ENCODE measurements at regions not wholly inside any gene's neighbourhood (a gene's known extent, or its start where the extent isn't known, plus 50 kb on each side); places are given as distances from the start of the nearest gene placed in this dataset.

GRCh38 chr3:144569651-144570050 is 598.0 kb downstream of the DIPK2A start:
- H3K36me3 ChIP-seq (ENCODE audit: insufficient read depth, low read length, poor library complexity, severe bottlenecking) = no peaks in the 10 kb centered on the region
- H3K4me1 ChIP-seq (ENCODE audit: insufficient read depth, low read length, poor library complexity, severe bottlenecking) = no peaks in the 10 kb centered on the region
- no peak for TF ChIP-seq EZH2 (IDR thresholded peaks at IDR 0.05; ENCODE audit: borderline replicate concordance, low read depth, low read length, poor library complexity, severe bottlenecking)
- no peak for TF ChIP-seq CTCF (conservative IDR thresholded peaks at IDR 0.05; ENCODE audit: low read depth, low read length)
- POLR2A ChIA-PET (ENCODE audit: low non-redundant PET) = no interaction called here
- CTCF ChIA-PET = no interaction called here
- no peak for DNase-seq (ENCODE audit: low spot score)
- H3K27ac ChIP-seq (ENCODE audit: low read depth, low read length, poor library complexity, severe bottlenecking) = no peak overlapping the region
- no peaks in the 10 kb centered on the region for H3K9me3 ChIP-seq (ENCODE audit: low read depth, low read length, poor library complexity, severe bottlenecking)
- intact Hi-C loops (cut with micrococcal nuclease; ENCODE audit: unreplicated experiment) = no loop called here
- BruUV-seq (replicated peaks) = no TSS peak
- no peaks in the 10 kb centered on the region for H3K27me3 ChIP-seq (replicated peaks; ENCODE audit: insufficient read depth, low read depth, low read length, poor library complexity)
- no peak overlapping the region for H3K4me3 ChIP-seq (ENCODE audit: low read depth, low read length, poor library complexity, severe bottlenecking)

- no peak overlapping the region for H3K27ac ChIP-seq (ENCODE audit: low read depth, low read length, poor library complexity, severe bottlenecking)
- intact Hi-C loops (cut with micrococcal nuclease; ENCODE audit: unreplicated experiment) = no loop called here
- no peak for TF ChIP-seq CTCF (conservative IDR thresholded peaks at IDR 0.05; ENCODE audit: low read depth, low read length)
- TF ChIP-seq EZH2 (IDR thresholded peaks at IDR 0.05; ENCODE audit: borderline replicate concordance, low read depth, low read length, poor library complexity, severe bottlenecking) = no peak
- no peaks in the 10 kb centered on the region for H3K36me3 ChIP-seq (ENCODE audit: insufficient read depth, low read length, poor library complexity, severe bottlenecking)
- ChIA-PET POLR2A (ENCODE audit: low non-redundant PET) (no interaction called here), CTCF (no interaction called here)
- H3K4me3 ChIP-seq (ENCODE audit: low read depth, low read length, poor library complexity, severe bottlenecking) = no peak overlapping the region
- DNase-seq (ENCODE audit: low spot score) = no peak
- BruUV-seq (replicated peaks) = no TSS peak
- no peaks in the 10 kb centered on the region for H3K4me1 ChIP-seq (ENCODE audit: insufficient read depth, low read length, poor library complexity, severe bottlenecking)
- no peaks in the 10 kb centered on the region for H3K9me3 ChIP-seq (ENCODE audit: low read depth, low read length, poor library complexity, severe bottlenecking)
- no peaks in the 10 kb centered on the region for H3K27me3 ChIP-seq (replicated peaks; ENCODE audit: insufficient read depth, low read depth, low read length, poor library complexity)
Observed at GRCh38 chr3:144583871-144584270, 612.2 kb downstream of the DIPK2A start.

GRCh38 chr3:144585408-144585807 is 613.8 kb downstream of the DIPK2A start:
- ChIA-PET CTCF (no interaction called here), POLR2A (ENCODE audit: low non-redundant PET) (no interaction called here)
- no TSS peak for BruUV-seq (replicated peaks)
- DNase-seq (ENCODE audit: low spot score) = peak; percentile 30
- Histone ChIP-seq H3K4me3 (ENCODE audit: low read depth, low read length, poor library complexity, severe bottlenecking) (no peak overlapping the region), H3K4me1 (ENCODE audit: insufficient read depth, low read length, poor library complexity, severe bottlenecking) (no peaks in the 10 kb centered on the region), H3K27me3 (replicated peaks; ENCODE audit: insufficient read depth, low read depth, low read length, poor library complexity) (no peaks in the 10 kb centered on the region), H3K27ac (ENCODE audit: low read depth, low read length, poor library complexity, severe bottlenecking) (no peak overlapping the region), H3K9me3 (ENCODE audit: low read depth, low read length, poor library complexity, severe bottlenecking) (no peaks in the 10 kb centered on the region), H3K36me3 (ENCODE audit: insufficient read depth, low read length, poor library complexity, severe bottlenecking) (no peaks in the 10 kb centered on the region)
- intact Hi-C loops (cut with micrococcal nuclease; ENCODE audit: unreplicated experiment) = no loop called here
- TF ChIP-seq CTCF (conservative IDR thresholded peaks at IDR 0.05; ENCODE audit: low read depth, low read length) (peak; percentile 42), EZH2 (IDR thresholded peaks at IDR 0.05; ENCODE audit: borderline replicate concordance, low read depth, low read length, poor library complexity, severe bottlenecking) (no peak)

Data from A673 (cell line).